Caco-2 (cell line): ENCODE measurements at regions not wholly inside any gene's neighbourhood (a gene's known extent, or its start where the extent isn't known, plus 50 kb on each side); places are given as distances from the start of the nearest gene placed in this dataset.
"Not testable (repeated sequence)": the region's sequence is repeated elsewhere in the genome, so short reads cannot be mapped to it uniquely, and the experiment has no call there.

Experiments used
- BruUV-seq: library from RNA; stranded (reverse); fragments of 400-500 nt; replicated peaks from 2 replicates; lab custom pipeline; 2021; lab: Mats Ljungman, UMichigan
- CTCF ChIA-PET: fragments of 300-600 bp; sonication (Branson Sonifier 250); formaldehyde crosslinking; loops from one replicate; lab custom pipeline; 2022; ENCODE audit warnings: antibody characterized with exemption; lab: Charles Lee
- POLR2A ChIA-PET: fragments of 300-600 bp; sonication (Branson Sonifier 250); formaldehyde crosslinking; loops from one replicate; lab custom pipeline; 2022; ENCODE audit warnings: antibody characterized with exemption; lab: Charles Lee
- DNase-seq, 2 experiments: peaks; one replicate each; pipeline versions ENCODE4 v3.0.0 to v3.0.0-alpha.2; 2020 to 2022
- H3K27me3 ChIP-seq: replicated peaks from 2 replicates; pipeline ENCODE4 v1.6.0; 2011; ENCODE audit warnings: low read length; ENCODE audit not compliant: control insufficient read depth, insufficient read depth
- H3K36me3 ChIP-seq: 2 replicates; pipeline ENCODE4 v1.5.1; 2011; ENCODE audit warnings: low read length; ENCODE audit not compliant: control insufficient read depth, insufficient read depth
- H3K4me1 ChIP-seq: fragments of 250-450 bp; sonication (Bioruptor Pico); 2 replicates; pipeline ENCODE4 v1.5.1; 2020; ENCODE audit warnings: mild to moderate bottlenecking
- H3K4me3 ChIP-seq: 2 replicates; pipeline ENCODE4 v1.5.1; 2011; ENCODE audit warnings: low read depth, mild to moderate bottlenecking, control low read depth, low read length
- H3K9me3 ChIP-seq: fragments of 250-450 bp; sonication (Bioruptor Pico); 2 replicates; pipeline ENCODE4 v1.5.1; 2020; ENCODE audit warnings: mild to moderate bottlenecking, moderate library complexity
- H3K27ac Mint-ChIP-seq: one replicate; pipeline ENCODE4 v1.8.0; 2022; ENCODE audit warnings: mixed read lengths; ENCODE audit not compliant: unreplicated experiment
- H3K27me3 Mint-ChIP-seq: one replicate; pipeline ENCODE4 v1.8.0; 2022; ENCODE audit warnings: mixed read lengths; ENCODE audit not compliant: insufficient read depth, unreplicated experiment
- H3K36me3 Mint-ChIP-seq: one replicate; pipeline ENCODE4 v1.8.0; 2022; ENCODE audit warnings: mild to moderate bottlenecking, mixed read lengths; ENCODE audit not compliant: insufficient read depth, unreplicated experiment
- H3K4me1 Mint-ChIP-seq: one replicate; pipeline ENCODE4 v1.8.0; 2022; ENCODE audit warnings: low read depth, mixed read lengths; ENCODE audit not compliant: unreplicated experiment
- H3K4me3 Mint-ChIP-seq: one replicate; pipeline ENCODE4 v1.8.0; 2022; ENCODE audit warnings: mild to moderate bottlenecking, moderate library complexity, mixed read lengths; ENCODE audit not compliant: unreplicated experiment
- H3K9me3 Mint-ChIP-seq: one replicate; pipeline ENCODE4 v1.8.0; 2022; ENCODE audit warnings: mixed read lengths; ENCODE audit not compliant: unreplicated experiment
- CTCF ChIP-seq, 2 experiments: fragments of 200-600 bp in 1 of 2; IDR thresholded peaks; 1 replicate in 1 of 2; 2 replicates in 1 of 2; pipeline versions ENCODE4 v1.5.1 to v1.8.0; 2011 to 2022; ENCODE audit warnings: antibody characterized with exemption in 1 of 2, control low read depth in 1 of 2, inconsistent platforms in 1 of 2, low read depth in 1 of 2, low read length in 1 of 2, mild to moderate bottlenecking in 1 of 2, moderate library complexity in 1 of 2; ENCODE audit not compliant: insufficient read depth in 1 of 2, severe bottlenecking in 1 of 2, unreplicated experiment in 1 of 2
- intact Hi-C: fragments of 100-400 bp; cut with micrococcal nuclease; formaldehyde crosslinking; loops from one replicate; pipeline ENCODE4 v1.10.0; 2022; ENCODE audit not compliant: unreplicated experiment

DNA sequence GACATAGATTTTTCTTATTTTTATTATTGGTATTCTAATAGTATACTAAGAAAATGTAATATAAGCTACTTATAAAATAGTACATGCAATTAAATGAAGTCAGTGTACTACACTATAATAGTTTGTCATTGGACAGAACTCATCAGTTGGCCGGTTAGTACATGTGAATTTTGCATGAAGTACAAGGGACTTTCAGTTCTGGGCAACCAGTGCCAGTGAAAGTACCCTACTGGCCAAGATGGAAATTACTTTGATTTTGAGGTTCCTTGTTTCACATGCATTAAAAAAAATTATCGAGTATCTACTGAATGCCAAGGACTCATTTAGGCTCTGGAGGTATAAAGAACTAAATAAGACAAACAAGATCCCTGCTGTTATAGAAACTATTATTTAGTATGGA, 213.4 kb upstream of the ELL2 start:
- Mint-ChIP-seq H3K9me3 (peaks cover 10% of the 10 kb centered on the region), H3K27me3 (no peaks in the 10 kb centered on the region), H3K36me3 (no peaks in the 10 kb centered on the region), H3K4me1 (peaks cover 18% of the 10 kb centered on the region), H3K4me3 (no peak overlapping the region), H3K27ac (no peak overlapping the region)
- no TSS peak for BruUV-seq
- ChIA-PET POLR2A (no interaction called here), CTCF (no interaction called here)
- Histone ChIP-seq H3K4me1 (peaks cover 17% of the 10 kb centered on the region), H3K9me3 (no peaks in the 10 kb centered on the region), H3K4me3 (no peak overlapping the region), H3K27me3 (no peaks in the 10 kb centered on the region), H3K36me3 (no peaks in the 10 kb centered on the region)
- intact Hi-C loops = no loop called here
- DNase-seq = no peak
- peak; percentile 22 to 23 for TF ChIP-seq CTCF (IDR thresholded peaks at IDR 0.05; ENCODE audit: insufficient read depth in 1 of 2, low read depth in 1 of 2, low read length in 1 of 2, severe bottlenecking in 1 of 2, unreplicated experiment in 1 of 2)

DNA sequence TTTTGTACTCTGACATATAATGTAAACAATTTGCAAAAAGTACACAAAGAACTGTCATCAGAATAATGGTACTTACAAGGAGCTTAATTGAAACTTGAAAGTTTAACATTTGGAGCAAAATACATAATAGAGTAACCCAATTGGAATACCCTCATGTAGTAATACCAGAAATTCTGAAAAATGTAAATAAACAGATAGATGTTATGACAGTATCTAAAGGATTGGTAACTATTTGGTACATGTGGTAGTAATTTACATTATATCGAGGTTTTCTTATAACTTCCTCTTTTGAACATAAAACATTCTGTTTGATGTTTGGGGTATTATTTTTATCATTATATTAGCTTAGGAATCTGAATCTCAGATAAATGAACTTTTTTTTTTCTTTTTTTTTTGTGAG, 211.7 kb upstream of the ELL2 start:
- Histone ChIP-seq H3K4me1 (peaks cover 17% of the 10 kb centered on the region), H3K36me3 (no peaks in the 10 kb centered on the region), H3K4me3 (no peak overlapping the region), H3K9me3 (no peaks in the 10 kb centered on the region), H3K27me3 (no peaks in the 10 kb centered on the region)
- no peak overlapping the region for H3K4me3 Mint-ChIP-seq
- DNase-seq = no peak
- no peak overlapping the region for H3K27ac Mint-ChIP-seq
- BruUV-seq = no TSS peak
- TF ChIP-seq CTCF (IDR thresholded peaks at IDR 0.05; ENCODE audit: insufficient read depth in 1 of 2, low read depth in 1 of 2, low read length in 1 of 2, severe bottlenecking in 1 of 2, unreplicated experiment in 1 of 2) = no peak
- H3K36me3 Mint-ChIP-seq = no peaks in the 10 kb centered on the region
- CTCF ChIA-PET = no interaction called here
- intact Hi-C loops = no loop called here
- no peaks in the 10 kb centered on the region for H3K27me3 Mint-ChIP-seq
- POLR2A ChIA-PET = no interaction called here
- peaks cover 7% of the 10 kb centered on the region for H3K4me1 Mint-ChIP-seq
- no peaks in the 10 kb centered on the region for H3K9me3 Mint-ChIP-seq

- H3K36me3 Mint-ChIP-seq = no peaks in the 10 kb centered on the region
- Histone ChIP-seq H3K36me3 (no peaks in the 10 kb centered on the region), H3K4me3 (no peak overlapping the region), H3K9me3 (no peaks in the 10 kb centered on the region), H3K27me3 (no peaks in the 10 kb centered on the region), H3K4me1 (peaks cover 8% of the 10 kb centered on the region)
- H3K9me3 Mint-ChIP-seq = no peaks in the 10 kb centered on the region
- H3K4me3 Mint-ChIP-seq = no peak overlapping the region
- CTCF ChIA-PET = no interaction called here
- intact Hi-C loops = no loop called here
- H3K27me3 Mint-ChIP-seq = no peaks in the 10 kb centered on the region
- POLR2A ChIA-PET = no interaction called here
- no peak overlapping the region for H3K27ac Mint-ChIP-seq
- no TSS peak for BruUV-seq
- TF ChIP-seq CTCF (IDR thresholded peaks at IDR 0.05; ENCODE audit: insufficient read depth in 1 of 2, low read depth in 1 of 2, low read length in 1 of 2, severe bottlenecking in 1 of 2, unreplicated experiment in 1 of 2) = no peak
- peaks cover 7% of the 10 kb centered on the region for H3K4me1 Mint-ChIP-seq
- DNase-seq = no peak
These were observed 210.8 kb upstream of the ELL2 start for GRCh38 chr5:96172436-96172835.

DNA sequence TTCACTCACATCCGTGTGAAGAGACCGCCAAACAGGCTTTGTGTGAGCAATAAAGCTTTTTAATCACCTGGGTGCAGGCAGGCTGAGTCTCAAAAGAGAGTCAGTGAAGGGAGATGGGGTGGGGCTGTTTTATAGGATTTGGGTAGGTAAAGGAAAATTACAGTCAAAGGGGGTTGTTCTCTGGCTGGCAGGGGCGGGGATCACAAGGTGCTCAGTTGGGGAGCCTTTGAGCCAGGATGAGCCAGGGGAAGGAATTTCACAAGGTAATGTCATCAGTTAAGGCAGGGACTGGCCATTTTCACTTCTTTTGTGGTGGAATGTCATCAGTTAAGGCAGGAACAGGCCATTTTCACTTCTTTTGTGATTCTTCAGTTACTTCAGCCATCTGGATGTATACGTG, 210.3 kb upstream of the ELL2 start:
- H3K9me3 ChIP-seq, POLR2A ChIA-PET, DNase-seq, H3K36me3 ChIP-seq, BruUV-seq, H3K27me3 Mint-ChIP-seq, H3K4me1 Mint-ChIP-seq, CTCF ChIA-PET, H3K36me3 Mint-ChIP-seq, H3K4me3 Mint-ChIP-seq, H3K4me3 ChIP-seq, intact Hi-C loops, H3K27me3 ChIP-seq, H3K9me3 Mint-ChIP-seq, H3K4me1 ChIP-seq, H3K27ac Mint-ChIP-seq: not testable (repeated sequence)

DNA sequence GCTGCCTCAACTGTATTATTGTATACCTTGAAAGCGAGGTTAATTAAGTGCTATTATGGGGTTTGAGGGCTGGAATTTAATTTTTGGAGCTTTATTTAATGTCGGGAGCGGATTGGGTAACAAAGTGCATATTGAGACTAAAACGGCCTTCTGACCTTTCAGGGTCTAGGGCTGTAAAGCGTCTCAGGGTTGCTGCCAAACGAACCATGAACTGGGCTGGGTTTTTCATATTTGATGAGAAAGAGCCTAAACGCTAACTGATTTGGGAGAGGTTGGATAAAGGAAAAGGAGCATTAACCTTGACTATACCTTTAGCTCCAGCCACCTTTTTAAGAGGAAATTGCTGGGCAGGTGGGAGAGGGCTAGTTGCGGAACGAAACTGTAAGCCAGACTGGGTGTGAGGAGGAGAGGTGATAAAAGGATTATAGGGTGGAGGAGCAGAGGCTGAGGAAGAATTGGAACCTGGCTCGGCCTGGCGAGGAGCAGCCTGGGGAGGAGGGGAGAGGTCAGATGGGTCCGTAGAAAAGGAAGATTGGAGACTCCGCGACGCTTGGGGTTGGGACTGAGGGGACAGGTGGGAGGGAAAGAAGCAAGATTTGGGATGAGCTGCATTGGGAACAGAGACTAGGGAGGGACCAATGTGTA, 209.0 kb upstream of the ELL2 start:
- H3K4me3 ChIP-seq, DNase-seq, CTCF ChIA-PET, H3K4me1 ChIP-seq, H3K9me3 ChIP-seq, intact Hi-C loops, POLR2A ChIA-PET, H3K9me3 Mint-ChIP-seq, H3K36me3 ChIP-seq, H3K4me1 Mint-ChIP-seq, BruUV-seq, H3K27ac Mint-ChIP-seq, H3K27me3 Mint-ChIP-seq, H3K4me3 Mint-ChIP-seq, H3K27me3 ChIP-seq, H3K36me3 Mint-ChIP-seq: not testable (repeated sequence)
